Brain microvascular endothelial cell (primary cell): ENCODE measurements at regions not wholly inside any gene's neighbourhood (a gene's known extent, or its start where the extent isn't known, plus 50 kb on each side); places are given as distances from the start of the nearest gene placed in this dataset.

Experiments
- DNase-seq: peaks from one replicate; pipeline ENCODE4 v3.0.0-alpha.2; 2020
- H3K27ac ChIP-seq: fragments of 250-450 bp; sonication (Bioruptor Pico); 2 replicates; pipeline ENCODE4 v1.5.1; 2020; ENCODE audit warnings: mild to moderate bottlenecking, moderate library complexity
- H3K27me3 ChIP-seq: fragments of 250-450 bp; sonication (Bioruptor Pico); replicated peaks from 2 replicates; pipeline ENCODE4 v1.5.1; 2020; ENCODE audit warnings: mild to moderate bottlenecking
- H3K36me3 ChIP-seq: fragments of 250-450 bp; sonication (Bioruptor Pico); replicated peaks from 2 replicates; pipeline ENCODE4 v1.5.1; 2020; ENCODE audit warnings: mild to moderate bottlenecking
- H3K4me3 ChIP-seq: 2 replicates; pipeline ENCODE4 v1.5.1; 2011; ENCODE audit warnings: low read depth, mild to moderate bottlenecking, control low read depth, low read length, moderate library complexity
- CTCF ChIP-seq: IDR thresholded peaks from 2 replicates; pipeline ENCODE4 v1.5.1; 2011; ENCODE audit warnings: low read depth, mild to moderate bottlenecking, moderate library complexity, low read length, control low read depth, inconsistent platforms; ENCODE audit errors: missing control alignments
- in situ Hi-C: cut with HindIII; loops from 2 replicates; pipeline ENCODE4 v1.10.0; 2017; ENCODE audit warnings: low sequenced_read_pairs, low pct_ligation_motif_present

DNA sequence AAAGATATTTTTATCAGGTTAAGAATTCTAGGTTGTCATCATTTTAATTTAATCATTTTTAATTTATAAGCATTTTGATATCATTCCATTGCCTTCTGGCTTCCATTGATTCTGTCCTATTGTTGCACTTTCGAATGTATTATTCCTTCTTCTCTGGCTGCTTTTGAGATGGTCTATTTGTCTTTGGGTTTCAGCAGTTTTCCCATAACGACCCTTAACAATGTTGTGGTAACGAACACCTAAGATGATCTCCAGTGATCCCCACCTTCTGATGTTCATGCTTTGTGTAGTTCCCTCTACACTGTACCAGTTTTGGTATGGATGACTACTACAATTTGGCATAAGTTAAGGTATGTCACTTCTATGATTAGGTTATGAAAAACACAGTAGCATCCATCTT, 59.9 kb downstream of the MINAR1 start:
- DNase-seq: no peak
- Histone ChIP-seq H3K27me3 (no peaks in the 10 kb centered on the region), H3K4me3 (no peak overlapping the region), H3K36me3 (no peaks in the 10 kb centered on the region), H3K27ac (no peak overlapping the region)
- in situ Hi-C loops: no loop called here
- no peak for TF ChIP-seq CTCF

- in situ Hi-C loops: no loop called here
- H3K27ac ChIP-seq: no peak overlapping the region
- H3K36me3 ChIP-seq: no peaks in the 10 kb centered on the region
- H3K4me3 ChIP-seq: no peak overlapping the region
- DNase-seq: no peak
- no peaks in the 10 kb centered on the region for H3K27me3 ChIP-seq
- no peak for TF ChIP-seq CTCF
Observed at GRCh38 chr15:79494384-79494909, 62.3 kb downstream of the MINAR1 start.

GRCh38 chr15:79494963-79495755, 63.0 kb downstream of the MINAR1 start:
- in situ Hi-C loops: no loop called here
- TF ChIP-seq CTCF: no peak
- DNase-seq: no peak

DNA sequence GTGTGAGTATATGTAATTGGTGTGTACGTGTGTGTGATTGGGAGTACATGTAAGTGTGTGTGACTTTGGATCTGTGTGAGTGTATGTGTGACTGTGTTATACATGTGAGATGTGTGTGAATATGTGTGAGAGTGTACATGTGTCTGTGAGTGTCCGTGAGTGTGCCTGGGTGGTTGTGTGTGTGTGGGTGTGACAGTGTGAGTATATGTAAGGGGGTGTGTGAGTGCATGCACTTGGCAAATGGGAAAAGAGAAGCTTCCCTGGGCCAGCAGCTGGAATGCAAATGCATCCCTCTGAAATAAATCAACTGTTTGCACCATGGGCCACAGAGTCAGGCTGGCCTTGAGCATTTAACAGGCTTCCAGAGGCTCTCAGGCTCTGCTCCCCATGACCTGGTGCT, 63.6 kb downstream of the MINAR1 start:
- no peak for TF ChIP-seq CTCF
- Histone ChIP-seq H3K27me3 (no peaks in the 10 kb centered on the region), H3K4me3 (no peak overlapping the region), H3K27ac (no peak overlapping the region), H3K36me3 (no peaks in the 10 kb centered on the region)
- DNase-seq: no peak
- in situ Hi-C loops: no loop called here

More at GRCh38 chr15:79494963-79495755, 63.0 kb downstream of the MINAR1 start:
- Histone ChIP-seq H3K27ac (no peak overlapping the region), H3K27me3 (no peaks in the 10 kb centered on the region), H3K4me3 (no peak overlapping the region), H3K36me3 (no peaks in the 10 kb centered on the region)

GRCh38 chr15:79496838-79497237, 64.7 kb downstream of the MINAR1 start:
- H3K27me3 ChIP-seq: no peaks in the 10 kb centered on the region
- H3K4me3 ChIP-seq: no peak overlapping the region
- H3K27ac ChIP-seq: no peak overlapping the region
- no peak for DNase-seq
- in situ Hi-C loops: no loop called here
- no peak for TF ChIP-seq CTCF
- H3K36me3 ChIP-seq: no peaks in the 10 kb centered on the region
